Neuronal stem cell (in vitro differentiated cells): ENCODE measurements at regions not wholly inside any gene's neighbourhood (a gene's known extent, or its start where the extent isn't known, plus 50 kb on each side); places are given as distances from the start of the nearest gene placed in this dataset.

Experiments
- DNase-seq: peaks from one replicate; pipeline ENCODE4 v3.0.0-alpha.2; 2013; ENCODE audit warnings: low spot score
- H2AFZ ChIP-seq: one replicate; pipeline ENCODE4 v1.6.1; 2013; ENCODE audit warnings: mild to moderate bottlenecking, low read length, inconsistent platforms
- H2AK5ac ChIP-seq: 2 replicates; pipeline ENCODE4 v1.6.1; 2013; ENCODE audit warnings: low read depth, mild to moderate bottlenecking, inconsistent platforms, low read length, moderate library complexity, mixed read lengths
- H2BK120ac ChIP-seq: 2 replicates; pipeline ENCODE4 v1.6.1; 2013; ENCODE audit warnings: low read depth, mild to moderate bottlenecking, inconsistent platforms, low read length, moderate library complexity, mixed read lengths
- H2BK12ac ChIP-seq: one replicate; pipeline ENCODE4 v1.6.1; 2013; ENCODE audit warnings: low read length, inconsistent platforms
- H2BK15ac ChIP-seq: 2 replicates; pipeline ENCODE4 v1.6.1; 2013; ENCODE audit warnings: mild to moderate bottlenecking, low read length, inconsistent platforms, mixed read lengths
- H2BK5ac ChIP-seq: one replicate; pipeline ENCODE4 v1.6.1; 2013; ENCODE audit warnings: inconsistent platforms, mild to moderate bottlenecking, low read length, moderate library complexity
- H3K14ac ChIP-seq: one replicate; pipeline ENCODE4 v1.6.1; 2013; ENCODE audit warnings: low read length, inconsistent platforms
- H3K18ac ChIP-seq: 2 replicates; pipeline ENCODE4 v1.6.1; 2013; ENCODE audit warnings: low read length, inconsistent platforms
- H3K23ac ChIP-seq: 2 replicates; pipeline ENCODE4 v1.6.1; 2013; ENCODE audit warnings: low read depth, mild to moderate bottlenecking, mixed read lengths, low read length, inconsistent platforms; ENCODE audit not compliant: poor library complexity
- H3K27ac ChIP-seq: replicated peaks from 3 replicates; pipeline ENCODE4 v1.5.1; 2013; ENCODE audit warnings: low read length, inconsistent platforms
- H3K27me3 ChIP-seq, 3 experiments: 2 replicates each; pipeline ENCODE4 v1.6.1; 2013; ENCODE audit warnings: low read length in 3 of 3, mild to moderate bottlenecking in 2 of 3, inconsistent platforms in 1 of 3, low read depth in 1 of 3, mixed read lengths in 1 of 3, moderate library complexity in 1 of 3; ENCODE audit not compliant: control insufficient read depth in 3 of 3, insufficient read depth in 3 of 3
- H3K36me3 ChIP-seq, 2 donors: replicated peaks in 1 of 2; 2 replicates each; pipeline ENCODE4 v1.6.1; 2013; ENCODE audit warnings: low read length in 2 of 2; ENCODE audit not compliant: control insufficient read depth in 2 of 2, insufficient read depth in 2 of 2
- H3K4ac ChIP-seq: 2 replicates; pipeline ENCODE4 v1.6.1; 2013; ENCODE audit warnings: inconsistent platforms, mild to moderate bottlenecking, low read length, moderate library complexity
- H3K4me1 ChIP-seq, 2 donors: 1 replicate in 1 of 2; 2 replicates in 1 of 2; pipeline ENCODE4 v1.6.1; 2013; ENCODE audit warnings: low read length in 2 of 2, low read depth in 1 of 2; ENCODE audit not compliant: control insufficient read depth in 2 of 2, insufficient read depth in 1 of 2
- H3K4me2 ChIP-seq: one replicate; pipeline ENCODE4 v1.6.1; 2013; ENCODE audit warnings: mild to moderate bottlenecking, low read length, inconsistent platforms; ENCODE audit not compliant: insufficient read depth, poor library complexity, severe bottlenecking
- H3K4me3 ChIP-seq, 2 donors: 2 replicates each; pipeline ENCODE4 v1.5.1; 2013; ENCODE audit warnings: low read length in 2 of 2, mild to moderate bottlenecking in 2 of 2, inconsistent platforms in 1 of 2, moderate library complexity in 1 of 2
- H3K79me1 ChIP-seq: one replicate; pipeline ENCODE4 v1.6.1; 2013; ENCODE audit warnings: low read depth, mild to moderate bottlenecking, inconsistent platforms, low read length, moderate library complexity
- H3K9ac ChIP-seq: one replicate; pipeline ENCODE4 v1.6.1; 2013; ENCODE audit warnings: mild to moderate bottlenecking, low read depth, low read length, inconsistent platforms; ENCODE audit not compliant: poor library complexity
- H3K9me3 ChIP-seq, 2 donors: replicated peaks in 1 of 2; 2 replicates each; pipeline versions ENCODE3 to v1.6.1; 2013; ENCODE audit warnings: low read length in 2 of 2, mild to moderate bottlenecking in 2 of 2, inconsistent platforms in 1 of 2, low read depth in 1 of 2, mixed read lengths in 1 of 2, moderate library complexity in 1 of 2; ENCODE audit not compliant: control insufficient read depth in 2 of 2, insufficient read depth in 1 of 2
- H4K8ac ChIP-seq: one replicate; pipeline ENCODE4 v1.6.1; 2013; ENCODE audit warnings: low read depth, mild to moderate bottlenecking, inconsistent platforms, low read length, moderate library complexity
- H4K91ac ChIP-seq: one replicate; pipeline ENCODE4 v1.6.1; 2013; ENCODE audit warnings: low read length, low read depth, mild to moderate bottlenecking, inconsistent platforms; ENCODE audit not compliant: poor library complexity
- WGBS, 2 donors: extraction: QIAGEN DNeasy Blood & Tissue Kit; methylation state at CpG; one replicate each; pipeline ENCODE4 v1.1.7; 2013; ENCODE audit warnings: missing lambda C conversion rate in 2 of 2, mixed read lengths in 1 of 2; ENCODE audit not compliant: insufficient read length in 2 of 2, insufficient replicate concordance in 1 of 2; ENCODE audit errors: extremely low coverage in 2 of 2; 5-methylcytosine and 5-hydroxymethylcytosine counted together

- Histone ChIP-seq H3K4me1 (peaks cover 0 to 6% of the 10 kb centered on the region in 2 donors), H4K91ac (no peak overlapping the region), H3K14ac (no peak overlapping the region), H2BK15ac (no peak overlapping the region), H2BK5ac (no peak overlapping the region), H2BK120ac (no peak overlapping the region), H3K9ac (no peak overlapping the region), H3K27me3 (no peaks in the 10 kb centered on the region), H2BK12ac (no peak overlapping the region), H3K36me3 (no peaks in the 10 kb centered on the region), H3K9me3 (peaks cover 2 to 4% of the 10 kb centered on the region in 2 donors), H3K4ac (no peak overlapping the region), H2AK5ac (no peak overlapping the region), H2AFZ (no peak overlapping the region), H3K27ac (no peak overlapping the region), H4K8ac (no peak overlapping the region), H3K18ac (no peak overlapping the region), H3K4me2 (no peak overlapping the region), H3K4me3 (no peak overlapping the region), H3K79me1 (no peaks in the 10 kb centered on the region), H3K23ac (no peak overlapping the region)
- WGBS, 2 donors = no CpG with 5 or more reads among the region's 6 CpGs
- no peak for DNase-seq
Measured at GRCh38 chr16:79426663-79427062, 173.9 kb downstream of the MAF start.

DNA sequence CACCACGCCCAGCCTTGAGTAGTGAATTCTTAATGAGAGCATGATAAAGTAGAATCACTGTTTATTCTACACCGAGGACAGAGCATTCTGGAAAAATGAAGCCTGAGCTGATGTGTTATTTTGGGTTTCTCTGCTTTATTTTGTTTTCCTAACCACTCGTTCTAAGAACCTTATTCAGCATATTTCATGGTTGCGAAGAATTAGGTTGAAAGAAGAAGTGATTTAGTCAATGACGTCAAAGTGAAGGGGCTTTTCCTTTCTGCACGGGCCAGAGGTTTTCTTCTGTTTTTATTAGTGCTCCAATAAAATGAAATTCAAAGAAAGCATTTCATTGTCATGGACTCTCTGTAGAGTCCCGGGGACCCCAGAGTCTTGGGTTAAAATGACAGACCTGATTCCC, 178.5 kb downstream of the MAF start:
- H3K79me1 ChIP-seq = no peaks in the 10 kb centered on the region
- no CpG with 5 or more reads among the region's 7 CpGs for WGBS, 2 donors
- no peak overlapping the region for H3K4ac ChIP-seq
- no peaks in the 10 kb centered on the region for H3K9me3 ChIP-seq
- no peak overlapping the region for H2AK5ac ChIP-seq
- H4K8ac ChIP-seq = no peak overlapping the region
- no peak overlapping the region for H3K9ac ChIP-seq
- no peak overlapping the region for H2BK12ac ChIP-seq
- no peak overlapping the region for H3K23ac ChIP-seq
- H3K27me3 ChIP-seq = no peaks in the 10 kb centered on the region
- no peak overlapping the region for H2BK15ac ChIP-seq
- H2AFZ ChIP-seq = no peak overlapping the region
- no peak for DNase-seq
- H3K4me3 ChIP-seq = no peak overlapping the region
- no peak overlapping the region for H4K91ac ChIP-seq
- H3K27ac ChIP-seq = no peak overlapping the region
- H2BK120ac ChIP-seq = no peak overlapping the region
- H3K14ac ChIP-seq = no peak overlapping the region
- no peak overlapping the region for H2BK5ac ChIP-seq
- H3K4me2 ChIP-seq = no peak overlapping the region
- peaks cover 12 to 22% of the 10 kb centered on the region in 2 donors for H3K4me1 ChIP-seq
- H3K36me3 ChIP-seq = no peaks in the 10 kb centered on the region
- no peak overlapping the region for H3K18ac ChIP-seq

DNA sequence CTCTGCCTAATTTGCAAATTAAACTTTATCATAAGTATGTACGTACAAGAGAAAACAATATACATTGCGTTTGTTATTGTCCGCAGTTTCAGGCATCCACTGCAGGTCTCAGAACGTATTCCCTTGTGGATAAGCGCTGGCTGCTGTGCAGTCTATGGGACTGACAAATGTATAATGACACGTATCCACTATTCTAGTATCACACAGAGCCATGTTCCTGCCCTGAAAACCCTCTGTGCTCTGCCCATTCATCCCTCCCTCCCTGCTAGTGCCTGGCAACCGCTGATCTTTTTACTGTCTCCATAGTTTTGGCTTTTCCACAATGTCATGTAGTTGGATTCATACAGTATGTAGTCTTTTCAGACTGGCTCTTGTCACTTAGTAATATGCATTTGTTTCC, 179.4 kb downstream of the MAF start:
- H2AFZ ChIP-seq = no peak overlapping the region
- no CpG with 5 or more reads among the region's 7 CpGs for WGBS, 2 donors

DNA sequence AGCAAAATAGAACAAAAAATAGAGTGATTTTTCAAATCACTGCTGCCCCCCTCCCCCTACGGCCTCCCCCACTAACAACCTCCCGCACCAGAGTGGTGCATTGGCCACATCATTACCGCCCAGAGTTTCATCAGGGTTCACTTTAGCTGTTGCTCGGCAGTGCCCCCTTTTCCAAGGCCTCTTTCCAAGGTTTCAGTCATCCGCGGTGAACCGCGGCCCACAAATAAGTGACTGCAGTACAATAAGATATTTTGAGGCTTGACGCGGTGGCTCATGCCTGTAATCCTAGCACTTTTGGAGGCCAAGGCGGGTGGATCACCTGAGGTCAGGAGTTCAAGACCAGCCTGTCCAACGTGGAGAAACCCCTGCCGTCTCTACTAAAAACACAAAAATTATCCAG, 180.0 kb downstream of the MAF start:
- Histone ChIP-seq H3K23ac (no peak overlapping the region), H3K18ac (no peak overlapping the region), H3K4ac (no peak overlapping the region), H2BK12ac (no peak overlapping the region), H3K79me1 (no peaks in the 10 kb centered on the region), H4K91ac (no peak overlapping the region), H2AK5ac (no peak overlapping the region), H3K14ac (no peak overlapping the region), H3K9ac (no peak overlapping the region), H3K27me3 (no peaks in the 10 kb centered on the region), H2BK5ac (no peak overlapping the region), H3K4me1 (peaks cover 12 to 22% of the 10 kb centered on the region in 2 donors), H4K8ac (no peak overlapping the region), H3K9me3 (no peaks in the 10 kb centered on the region), H3K4me3 (no peak overlapping the region), H2AFZ (no peak overlapping the region), H3K36me3 (no peaks in the 10 kb centered on the region), H3K4me2 (no peak overlapping the region), H2BK15ac (no peak overlapping the region), H2BK120ac (no peak overlapping the region), H3K27ac (no peak overlapping the region)
- no CpG with 5 or more reads among the region's 13 CpGs for WGBS, 2 donors
- no peak for DNase-seq

More for the DNA sequence above, 179.4 kb downstream of the MAF start:
- Histone ChIP-seq H3K4me3 (no peak overlapping the region), H3K23ac (no peak overlapping the region), H3K14ac (no peak overlapping the region), H2BK15ac (no peak overlapping the region), H3K4me1 (peaks cover 12 to 22% of the 10 kb centered on the region in 2 donors), H2BK12ac (no peak overlapping the region), H2BK5ac (no peak overlapping the region), H3K79me1 (no peaks in the 10 kb centered on the region), H2BK120ac (no peak overlapping the region), H3K27ac (no peak overlapping the region), H3K4me2 (no peak overlapping the region), H4K91ac (no peak overlapping the region), H3K18ac (no peak overlapping the region), H3K27me3 (no peaks in the 10 kb centered on the region), H3K9me3 (no peaks in the 10 kb centered on the region), H3K9ac (no peak overlapping the region), H3K36me3 (no peaks in the 10 kb centered on the region), H4K8ac (no peak overlapping the region), H2AK5ac (no peak overlapping the region), H3K4ac (no peak overlapping the region)
- no peak for DNase-seq
